HG03460 (cell line): ENCODE measurements at regions not wholly inside any gene's neighbourhood (a gene's known extent, or its start where the extent isn't known, plus 50 kb on each side); places are given as distances from the start of the nearest gene placed in this dataset.

Experiments used
- ATAC-seq: cut with Tn5 transposase; IDR thresholded peaks from one replicate; pipeline ENCODE4 v1.9.1; 2021; ENCODE audit not compliant: unreplicated experiment

- ATAC-seq: no peak
Measured at GRCh38 chr4:180870623-180871022, 1372.6 kb upstream of the TENM3 start.

GRCh38 chr4:180898305-180898704, 1344.9 kb upstream of the TENM3 start:
- ATAC-seq: no peak

- no peak for ATAC-seq
Measured at GRCh38 chr4:180900781-180901180, 1342.4 kb upstream of the TENM3 start.

GRCh38 chr4:180909279-180909678, 1333.9 kb upstream of the TENM3 start:
- no peak for ATAC-seq

- no peak for ATAC-seq
Measured at GRCh38 chr4:180913750-180914149, 1329.5 kb upstream of the TENM3 start.

- no peak for ATAC-seq
Measured at GRCh38 chr4:180923486-180923885, 1319.7 kb upstream of the TENM3 start.

- ATAC-seq: no peak
Measured at GRCh38 chr4:180925805-180926204, 1317.4 kb upstream of the TENM3 start.

GRCh38 chr4:180926277-180926676, 1316.9 kb upstream of the TENM3 start:
- ATAC-seq: no peak

- ATAC-seq: no peak
Measured at GRCh38 chr4:180932370-180933001, 1310.7 kb upstream of the TENM3 start.

- no peak for ATAC-seq
Measured at GRCh38 chr4:180937083-180937482, 1306.1 kb upstream of the TENM3 start.

GRCh38 chr4:180940680-180941079, 1302.5 kb upstream of the TENM3 start:
- no peak for ATAC-seq

GRCh38 chr4:180942367-180942916, 1300.8 kb upstream of the TENM3 start:
- no peak for ATAC-seq

GRCh38 chr4:180946188-180946587, 1297.0 kb upstream of the TENM3 start:
- no peak for ATAC-seq

- no peak for ATAC-seq
Measured at GRCh38 chr4:180947425-180947824, 1295.8 kb upstream of the TENM3 start.

GRCh38 chr4:180949424-180950213, 1293.6 kb upstream of the TENM3 start:
- no peak for ATAC-seq

GRCh38 chr4:180950377-180950776, 1292.8 kb upstream of the TENM3 start:
- ATAC-seq: no peak

- no peak for ATAC-seq
Measured at GRCh38 chr4:180951312-180951711, 1291.9 kb upstream of the TENM3 start.

GRCh38 chr4:180953572-180953971, 1289.6 kb upstream of the TENM3 start:
- no peak for ATAC-seq

- ATAC-seq: no peak
Measured at GRCh38 chr4:180960743-180961401, 1282.3 kb upstream of the TENM3 start.

- ATAC-seq: no peak
Measured at GRCh38 chr4:180962268-180962667, 1280.9 kb upstream of the TENM3 start.

GRCh38 chr4:180966312-180966711, 1276.9 kb upstream of the TENM3 start:
- no peak for ATAC-seq

- no peak for ATAC-seq
Measured at GRCh38 chr4:180967936-180968335, 1275.3 kb upstream of the TENM3 start.
